ENCODE measurements at regions not wholly inside any gene's neighbourhood (a gene's known extent, or its start where the extent isn't known, plus 50 kb on each side); places are given as distances from the start of the nearest gene placed in this dataset.

DNA sequence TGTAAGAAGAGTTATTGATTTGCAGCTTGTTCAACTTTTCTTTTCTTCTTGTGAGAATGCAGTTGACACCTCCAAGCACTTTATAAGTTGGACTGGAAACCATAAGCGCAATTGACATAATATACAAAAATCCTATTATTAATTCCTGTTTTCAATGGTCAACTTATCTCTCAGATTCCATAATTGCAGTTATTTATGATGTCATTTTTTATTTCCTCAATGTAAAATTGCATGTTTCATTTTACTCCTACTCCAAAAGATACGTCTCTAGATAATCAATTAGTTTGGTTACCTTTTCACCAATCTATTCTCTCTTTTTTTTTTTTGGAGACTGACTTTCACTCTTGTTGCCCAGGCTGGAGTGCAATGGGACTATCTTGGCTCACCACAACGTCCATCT is 1416.1 kb upstream of the CDH6 start:
- TF ChIP-seq, protein P1, sequence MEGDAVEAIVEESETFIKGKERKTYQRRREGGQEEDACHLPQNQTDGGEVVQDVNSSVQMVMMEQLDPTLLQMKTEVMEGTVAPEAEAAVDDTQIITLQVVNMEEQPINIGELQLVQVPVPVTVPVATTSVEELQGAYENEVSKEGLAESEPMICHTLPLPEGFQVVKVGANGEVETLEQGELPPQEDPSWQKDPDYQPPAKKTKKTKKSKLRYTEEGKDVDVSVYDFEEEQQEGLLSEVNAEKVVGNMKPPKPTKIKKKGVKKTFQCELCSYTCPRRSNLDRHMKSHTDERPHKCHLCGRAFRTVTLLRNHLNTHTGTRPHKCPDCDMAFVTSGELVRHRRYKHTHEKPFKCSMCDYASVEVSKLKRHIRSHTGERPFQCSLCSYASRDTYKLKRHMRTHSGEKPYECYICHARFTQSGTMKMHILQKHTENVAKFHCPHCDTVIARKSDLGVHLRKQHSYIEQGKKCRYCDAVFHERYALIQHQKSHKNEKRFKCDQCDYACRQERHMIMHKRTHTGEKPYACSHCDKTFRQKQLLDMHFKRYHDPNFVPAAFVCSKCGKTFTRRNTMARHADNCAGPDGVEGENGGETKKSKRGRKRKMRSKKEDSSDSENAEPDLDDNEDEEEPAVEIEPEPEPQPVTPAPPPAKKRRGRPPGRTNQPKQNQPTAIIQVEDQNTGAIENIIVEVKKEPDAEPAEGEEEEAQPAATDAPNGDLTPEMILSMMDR (IDR thresholded peaks at IDR 0.05; ENCODE audit: borderline replicate concordance, extremely low read depth, low read length, poor library complexity, severe bottlenecking): no peak
- no peak for TF ChIP-seq EZH2 (IDR thresholded peaks at IDR 0.05; ENCODE audit: borderline replicate concordance, low read depth, low read length, severe bottlenecking)

Measured in DND-41 (cell line).